HS-27A (cell line): ENCODE measurements at regions not wholly inside any gene's neighbourhood (a gene's known extent, or its start where the extent isn't known, plus 50 kb on each side); places are given as distances from the start of the nearest gene placed in this dataset.

Experiments
- DNase-seq: peaks from one replicate; pipeline ENCODE4 v3.0.0-alpha.2; 2012; ENCODE audit warnings: low read depth, missing footprints

- no peak for DNase-seq
Observed at GRCh38 chr2:239496700-239497099, 95.9 kb upstream of the HDAC4 start.

DNA sequence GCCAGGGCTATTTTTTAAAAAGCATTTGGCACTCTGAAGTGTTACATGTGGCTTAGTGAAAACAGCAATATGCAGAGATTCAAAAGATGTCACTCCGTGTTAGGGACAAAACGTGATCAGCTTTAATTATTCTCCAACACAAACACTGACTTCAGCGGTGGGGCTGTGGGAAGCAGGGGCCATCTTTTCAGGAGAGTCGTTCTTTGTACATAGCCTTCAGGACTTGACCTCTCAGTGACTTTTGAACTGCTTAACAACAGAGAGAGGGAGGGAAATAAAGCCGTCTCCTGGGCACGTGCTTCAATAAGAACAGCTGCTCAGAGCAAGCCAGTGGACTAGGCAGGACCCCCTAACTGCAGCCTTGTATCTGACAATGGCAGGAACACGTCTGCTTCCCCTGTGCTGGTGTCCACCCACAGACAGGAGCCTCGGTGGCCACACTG is 95.0 kb upstream of the HDAC4 start:
- DNase-seq = no peak

- DNase-seq = no peak
Observed at GRCh38 chr2:239495175-239495574, 94.4 kb upstream of the HDAC4 start.

- no peak for DNase-seq
Observed at GRCh38 chr2:239494578-239494977, 93.8 kb upstream of the HDAC4 start.

DNA sequence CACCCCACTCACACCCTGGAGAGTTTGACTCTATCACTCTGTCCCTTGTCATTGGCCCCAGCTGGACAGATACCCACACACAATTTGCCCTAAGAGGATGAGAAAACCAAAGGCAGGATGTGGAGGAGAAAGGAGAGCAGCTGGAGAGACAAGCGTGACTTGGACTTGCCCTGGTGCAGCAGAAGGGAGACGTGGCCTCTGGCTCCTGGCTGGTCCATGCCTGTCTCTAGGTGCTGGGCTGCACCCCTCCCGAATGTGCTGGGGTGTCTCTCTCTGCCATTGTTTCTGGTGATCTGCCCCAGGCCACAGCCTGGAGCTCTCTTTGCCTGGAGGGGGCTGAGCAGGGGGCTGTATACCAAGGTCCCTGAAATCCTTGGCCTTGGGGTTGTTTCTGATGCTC is 88.7 kb upstream of the HDAC4 start:
- no peak for DNase-seq

DNA sequence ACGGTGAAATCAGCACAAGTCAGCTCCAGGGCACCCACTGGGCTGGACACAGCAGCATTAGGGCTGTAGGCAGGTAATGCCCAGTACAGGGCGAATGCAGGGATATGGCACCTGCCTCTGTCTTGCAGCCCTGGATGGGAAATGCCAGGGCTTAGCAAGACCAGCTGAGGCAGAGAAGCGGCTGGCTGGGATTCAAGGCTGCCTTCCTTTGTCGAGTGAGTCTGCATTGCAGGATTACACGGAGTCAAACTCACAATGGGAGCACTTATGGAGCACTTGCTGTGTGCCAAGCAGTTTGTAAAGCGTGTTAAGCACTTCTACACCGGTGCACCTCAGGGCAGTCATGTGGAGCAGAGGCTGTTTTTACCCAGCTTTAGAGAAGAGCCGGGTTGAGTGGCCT is 87.3 kb upstream of the HDAC4 start:
- no peak for DNase-seq

GRCh38 chr2:239487272-239487671 is 86.5 kb upstream of the HDAC4 start:
- no peak for DNase-seq

DNA sequence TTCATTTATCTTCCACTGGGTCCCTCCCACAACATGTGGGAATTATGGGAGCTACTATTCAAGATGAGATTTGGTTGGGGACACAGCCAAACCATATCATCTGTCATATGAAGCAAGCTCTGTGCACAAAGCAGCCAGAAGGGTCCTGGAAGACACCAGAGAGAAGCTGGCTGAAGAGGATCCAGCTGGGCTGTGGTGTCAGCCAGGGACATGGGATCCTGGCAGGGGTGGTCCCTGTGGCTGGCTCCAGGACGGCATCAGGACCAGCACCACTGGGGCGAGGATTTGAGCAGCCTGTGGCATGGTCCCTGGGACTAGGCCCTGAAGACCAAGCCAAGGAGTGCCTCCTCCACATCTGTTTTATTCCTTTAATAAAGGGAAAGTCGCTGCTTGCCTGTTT is 84.8 kb upstream of the HDAC4 start:
- no peak for DNase-seq

- DNase-seq = no peak
Observed at GRCh38 chr2:239484571-239485355, 83.9 kb upstream of the HDAC4 start.

- DNase-seq = no peak
Observed at GRCh38 chr2:239482778-239483712, 82.2 kb upstream of the HDAC4 start.

DNA sequence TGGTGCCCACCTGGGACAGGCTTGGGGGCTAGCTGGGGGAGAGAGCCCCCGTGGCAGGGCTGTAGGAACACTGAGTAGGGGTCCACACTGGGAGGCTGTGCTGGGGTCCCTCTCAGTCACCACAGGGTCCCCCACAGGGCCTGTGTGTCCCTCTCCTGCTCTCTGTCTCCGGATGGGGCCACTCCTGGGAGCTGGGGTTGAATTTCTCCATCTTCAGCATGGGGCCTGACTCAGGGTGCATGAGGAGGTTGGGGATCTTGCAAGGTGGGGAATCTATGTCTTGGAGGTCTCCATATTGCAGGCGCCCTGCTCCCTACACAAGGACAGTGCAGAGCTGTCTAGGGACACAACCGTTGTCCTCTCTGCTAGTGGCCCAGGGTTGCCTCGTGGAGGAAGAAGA is 78.7 kb upstream of the HDAC4 start:
- DNase-seq = no peak

DNA sequence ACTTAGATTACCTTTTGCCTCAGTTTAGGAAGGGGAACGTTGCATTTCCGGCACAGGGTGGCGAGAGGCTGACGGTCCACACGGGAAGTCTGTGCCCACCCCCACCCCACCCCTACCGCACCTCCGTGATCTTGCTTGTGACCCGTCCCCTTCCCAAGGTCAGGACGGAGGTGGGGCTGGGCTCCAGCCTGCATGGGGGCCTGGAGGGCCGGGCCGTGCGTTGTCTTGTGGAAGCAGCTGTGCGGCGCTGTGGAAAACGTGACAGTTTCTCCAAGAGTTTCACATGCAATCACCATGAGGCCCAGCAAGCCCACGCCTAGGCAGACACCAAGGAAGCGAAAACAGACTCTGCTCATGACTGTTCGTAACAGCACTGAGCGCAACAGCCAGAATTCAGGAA is 76.8 kb upstream of the HDAC4 start:
- DNase-seq = no peak

DNA sequence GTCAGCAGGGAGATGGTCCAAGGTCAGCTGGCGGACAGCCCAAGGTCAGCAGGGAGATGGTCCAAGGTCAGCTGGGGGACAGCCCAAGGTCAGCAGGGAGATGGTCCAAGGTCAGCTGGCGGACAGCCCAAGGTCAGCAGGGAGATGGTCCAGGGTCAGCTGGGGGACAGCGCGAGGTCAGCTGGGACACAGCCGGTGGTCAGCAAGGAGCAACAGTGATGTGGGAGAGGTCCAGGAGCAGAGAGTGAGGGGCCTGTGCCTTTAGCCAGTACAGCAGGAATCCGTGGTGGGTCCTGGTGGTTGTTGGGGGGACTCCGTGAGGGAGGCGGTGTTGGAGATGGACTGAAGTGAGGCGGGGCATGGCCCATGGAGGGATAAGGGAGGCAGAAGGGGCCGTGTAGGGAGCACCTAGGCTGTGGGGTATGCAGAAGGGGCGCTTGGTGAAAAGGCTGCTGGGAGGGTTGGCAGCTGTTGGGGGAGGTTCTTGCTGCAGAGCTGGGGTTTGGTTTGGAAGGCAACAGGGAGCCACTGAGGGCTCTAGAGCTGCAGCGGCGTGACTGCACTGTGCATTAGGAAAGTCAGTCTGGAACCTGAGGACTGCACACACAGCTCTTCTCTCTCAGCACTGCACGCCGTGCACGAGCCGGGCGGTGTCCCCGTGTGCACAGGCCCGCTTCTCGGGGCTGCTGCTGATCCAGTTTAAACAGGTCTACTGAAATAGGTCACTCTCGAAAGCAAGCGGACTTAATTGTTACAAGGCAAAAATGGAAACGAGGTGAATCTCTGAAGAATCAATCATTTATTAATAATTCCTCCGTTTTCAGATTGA is 76.2 kb upstream of the HDAC4 start:
- no peak for DNase-seq

GRCh38 chr2:239476029-239476756 is 75.4 kb upstream of the HDAC4 start:
- DNase-seq = no peak

GRCh38 chr2:239475161-239476028 is 74.6 kb upstream of the HDAC4 start:
- no peak for DNase-seq

DNA sequence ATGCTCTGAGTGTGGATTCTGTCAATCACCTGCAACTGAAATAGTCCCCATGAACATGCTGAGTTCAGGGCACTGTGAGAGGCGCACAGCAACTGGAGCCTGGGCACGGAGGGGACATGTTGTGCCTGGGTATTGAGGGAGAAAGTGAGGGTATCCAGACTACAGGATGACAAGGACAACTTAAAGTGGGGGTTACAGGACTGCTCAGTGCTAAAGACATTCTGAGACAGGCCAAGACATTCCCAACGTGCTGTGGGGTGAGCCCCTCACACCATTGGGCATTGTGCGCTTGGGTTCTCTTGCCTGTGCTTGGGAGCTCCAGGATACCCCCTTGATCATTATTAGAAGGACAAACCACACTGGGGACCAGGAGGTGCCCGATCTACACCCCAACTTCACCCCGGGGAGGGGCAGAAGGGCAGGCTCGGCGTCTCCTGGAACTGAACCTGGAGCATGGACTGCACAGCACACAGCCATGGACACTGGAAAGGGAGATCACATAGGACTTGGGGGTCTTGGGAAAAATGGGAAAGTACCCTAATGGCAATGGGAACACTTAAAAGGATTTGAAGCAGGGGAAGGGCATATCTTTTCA is 72.5 kb upstream of the HDAC4 start:
- no peak for DNase-seq

GRCh38 chr2:239472235-239472775 is 71.5 kb upstream of the HDAC4 start:
- no peak for DNase-seq

DNA sequence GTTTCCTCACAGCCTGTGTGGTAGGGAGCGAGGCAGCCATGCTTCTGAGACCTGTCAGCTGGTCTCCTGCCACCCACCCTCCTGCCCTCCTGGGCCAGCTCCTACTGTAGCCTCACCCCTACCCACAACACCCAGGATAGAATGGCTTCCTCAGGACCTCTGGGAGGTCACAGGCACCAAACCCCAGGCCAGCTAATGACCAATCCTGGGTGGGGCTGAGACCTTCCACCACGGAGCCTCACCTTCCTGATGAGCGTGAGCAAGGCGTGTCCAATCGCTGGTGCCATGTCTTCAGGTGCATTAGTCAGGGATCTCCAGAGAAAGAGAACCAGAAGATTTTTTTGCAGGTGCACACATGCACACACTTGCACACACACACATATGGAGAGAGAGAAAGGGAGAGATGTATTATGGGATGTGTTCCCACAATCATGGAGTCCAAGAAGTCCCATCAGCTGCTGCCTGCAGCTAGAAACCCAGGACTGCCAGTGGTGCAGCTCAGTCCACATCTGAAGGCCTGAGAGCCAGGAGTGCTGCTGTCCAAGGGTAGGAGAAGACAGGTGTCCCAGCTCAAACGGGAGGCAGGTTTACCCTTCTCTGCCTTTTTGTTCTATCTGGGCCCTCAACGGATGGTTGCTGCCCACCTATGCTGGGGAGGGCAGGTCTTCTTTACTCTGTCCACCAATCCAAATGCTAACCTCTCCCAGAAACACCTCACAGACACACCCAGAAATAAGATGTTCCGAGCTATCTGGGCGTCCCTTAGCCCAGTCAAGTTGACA is 70.4 kb upstream of the HDAC4 start:
- DNase-seq = no peak
